ENCODE measurements at regions not wholly inside any gene's neighbourhood (a gene's known extent, or its start where the extent isn't known, plus 50 kb on each side); places are given as distances from the start of the nearest gene placed in this dataset.

DNA sequence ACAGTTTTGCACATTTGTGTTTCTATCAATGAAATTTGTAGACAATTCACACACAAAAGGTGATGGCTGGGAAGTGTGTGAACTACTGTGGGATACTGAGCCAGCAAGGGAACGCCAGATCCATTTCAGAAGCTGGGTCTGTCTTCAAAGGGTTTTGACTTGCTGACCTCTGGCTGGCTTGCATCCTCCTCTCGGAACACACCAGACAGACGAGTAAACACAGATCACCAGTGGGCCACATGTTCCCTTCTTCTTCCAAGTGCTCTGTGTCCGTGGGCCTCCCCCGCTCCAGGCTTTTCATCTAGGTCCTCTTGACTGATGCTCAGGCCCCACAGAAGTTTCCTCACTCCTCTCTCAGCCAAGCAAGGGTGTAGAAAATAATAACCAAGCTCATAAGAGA lies 122.2 kb upstream of the OSR1 start:
- no peak for TF ChIP-seq SUZ12 (IDR thresholded peaks at IDR 0.05; ENCODE audit: extremely low read depth, insufficient read depth, insufficient read length)
- TF ChIP-seq ZNF274 (IDR thresholded peaks at IDR 0.05; ENCODE audit: low read depth, low read length): no peak
- no peak for TF ChIP-seq YY1 (IDR thresholded peaks at IDR 0.05; ENCODE audit: insufficient read depth, insufficient read length)
